Body of pancreas (tissue), 4 donors: ENCODE measurements at regions not wholly inside any gene's neighbourhood (a gene's known extent, or its start where the extent isn't known, plus 50 kb on each side); places are given as distances from the start of the nearest gene placed in this dataset.

ENCODE experiments used
- ATAC-seq: fragments of 150-250 bp; one replicate; pipeline ENCODE4 v1.9.1; 2016
- DNase-seq, 4 donors: peaks; one replicate each; pipeline ENCODE4 v3.0.0-alpha.2; 2019
- H3K27ac ChIP-seq, 4 donors: fragments of 200-600 bp; sonication (generic); 1 replicate in 3 of 4; 2 replicates in 1 of 4; pipeline versions ENCODE4 v1.5.1 to v1.6.1; 2016 to 2019; ENCODE audit warnings: mild to moderate bottlenecking in 1 of 4, mixed read lengths in 1 of 4, moderate library complexity in 1 of 4
- H3K27me3 ChIP-seq, 2 donors: fragments of 200-600 bp; sonication (generic); one replicate each; pipeline ENCODE4 v1.6.0; 2016; ENCODE audit warnings: mild to moderate bottlenecking in 1 of 2
- H3K36me3 ChIP-seq, 2 donors: fragments of 200-600 bp; sonication (generic); replicated peaks in 1 of 2; 2 replicates each; pipeline ENCODE4 v1.5.1; 2016; ENCODE audit warnings: low read depth in 2 of 2; ENCODE audit not compliant: insufficient read depth in 1 of 2
- H3K4me1 ChIP-seq: fragments of 200-600 bp; sonication (generic); one replicate; pipeline ENCODE4 v1.6.0; 2016
- H3K4me3 ChIP-seq, 2 donors: fragments of 200-600 bp; sonication (generic); 1 replicate in 1 of 2; 2 replicates in 1 of 2; pipeline ENCODE4 v1.5.1; 2016 to 2019
- H3K9me3 ChIP-seq, 3 donors: fragments of 200-600 bp; sonication (generic); 1 replicate in 2 of 3; 2 replicates in 1 of 3; pipeline ENCODE4 v1.5.1; 2016
- POLR2A ChIP-seq, 3 donors: fragments of 450-650 bp; IDR thresholded peaks; one replicate each; pipeline ENCODE4 v1.6.1; 2016; ENCODE audit warnings: antibody characterized with exemption in 3 of 3, mild to moderate bottlenecking in 2 of 3
- WGBS, 2 donors: methylation state at CpG; one replicate each; pipeline ENCODE4 v1.1.5; 2017; 5-methylcytosine and 5-hydroxymethylcytosine counted together
- intact Hi-C: fragments of 100-400 bp; cut with DNase I; formaldehyde crosslinking; loops from one replicate; pipeline ENCODE4 v1.15.1; 2023
- TF ChIP-seq, protein P1 (sequence below), 7 experiments: fragments of 450-650 bp in 4 of 7; fragments of 200-600 bp in 3 of 7; sonication (generic) in 3 of 7; IDR thresholded peaks; one replicate each; pipeline ENCODE4 v1.5.1; 2016 to 2019; ENCODE audit warnings: antibody characterized with exemption in 7 of 7

DNA sequence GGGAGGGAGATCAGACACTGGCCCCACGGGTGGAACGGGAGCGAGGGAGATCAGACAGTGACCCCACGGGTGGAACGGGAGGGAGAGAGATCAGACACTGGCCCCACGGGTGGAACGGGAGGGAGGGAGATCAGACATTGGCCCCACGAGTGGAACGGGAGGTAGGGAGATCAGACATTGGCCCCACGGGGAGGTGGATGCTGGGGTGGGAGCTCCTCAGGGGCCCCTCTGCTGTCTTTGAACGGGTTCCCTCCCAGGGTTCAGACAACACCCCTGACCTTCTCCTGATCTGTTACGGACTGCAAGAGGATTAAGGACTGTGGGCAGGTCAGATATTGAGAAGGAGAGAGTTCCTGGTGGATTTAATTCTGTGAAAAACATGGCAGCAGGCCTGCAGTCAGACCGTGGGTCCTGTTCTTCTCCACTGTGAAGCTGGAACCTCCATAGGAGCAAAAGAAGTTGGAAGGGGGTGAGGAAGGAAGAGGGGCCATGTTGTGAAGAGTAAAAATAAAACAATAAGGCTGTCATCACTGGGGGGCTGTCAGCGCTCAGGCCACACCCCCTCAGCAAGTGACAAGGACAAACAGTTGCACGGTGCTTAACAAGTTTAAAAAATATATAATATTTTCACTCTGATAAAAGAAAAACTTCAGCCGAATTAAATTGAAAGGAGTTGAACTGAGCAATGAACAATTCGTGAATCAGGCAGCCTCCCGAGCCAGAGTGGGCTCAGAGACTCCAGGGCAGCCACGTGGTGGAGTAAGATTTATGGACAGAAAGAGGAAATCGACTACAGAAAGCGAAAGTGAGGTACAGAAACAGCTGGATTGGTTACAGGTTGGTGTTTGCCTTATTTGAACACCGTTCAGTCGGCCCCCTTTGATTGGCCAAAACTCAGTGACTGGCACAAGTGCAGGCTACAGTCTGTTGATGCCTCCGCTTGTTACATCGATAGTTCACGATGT is 348.7 kb upstream of the TNRC6C start:
- Histone ChIP-seq H3K4me1 (no peaks in the 10 kb centered on the region), H3K27me3 (no peaks in the 10 kb centered on the region), H3K9me3 (no peaks in the 10 kb centered on the region), H3K36me3 (no peaks in the 10 kb centered on the region), H3K27ac (no peak overlapping the region), H3K4me3 (no peak overlapping the region)
- no peak for ATAC-seq
- no peak for TF ChIP-seq POLR2A (IDR thresholded peaks at IDR 0.05)
- TF ChIP-seq, protein P1, sequence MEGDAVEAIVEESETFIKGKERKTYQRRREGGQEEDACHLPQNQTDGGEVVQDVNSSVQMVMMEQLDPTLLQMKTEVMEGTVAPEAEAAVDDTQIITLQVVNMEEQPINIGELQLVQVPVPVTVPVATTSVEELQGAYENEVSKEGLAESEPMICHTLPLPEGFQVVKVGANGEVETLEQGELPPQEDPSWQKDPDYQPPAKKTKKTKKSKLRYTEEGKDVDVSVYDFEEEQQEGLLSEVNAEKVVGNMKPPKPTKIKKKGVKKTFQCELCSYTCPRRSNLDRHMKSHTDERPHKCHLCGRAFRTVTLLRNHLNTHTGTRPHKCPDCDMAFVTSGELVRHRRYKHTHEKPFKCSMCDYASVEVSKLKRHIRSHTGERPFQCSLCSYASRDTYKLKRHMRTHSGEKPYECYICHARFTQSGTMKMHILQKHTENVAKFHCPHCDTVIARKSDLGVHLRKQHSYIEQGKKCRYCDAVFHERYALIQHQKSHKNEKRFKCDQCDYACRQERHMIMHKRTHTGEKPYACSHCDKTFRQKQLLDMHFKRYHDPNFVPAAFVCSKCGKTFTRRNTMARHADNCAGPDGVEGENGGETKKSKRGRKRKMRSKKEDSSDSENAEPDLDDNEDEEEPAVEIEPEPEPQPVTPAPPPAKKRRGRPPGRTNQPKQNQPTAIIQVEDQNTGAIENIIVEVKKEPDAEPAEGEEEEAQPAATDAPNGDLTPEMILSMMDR (IDR thresholded peaks at IDR 0.05) = no peak
- intact Hi-C loops = no loop called here
- DNase-seq = peak in 1 of 4 donors; percentile 6
- 45 to 56% methylated on average over 26 of the region's 26 CpGs for WGBS, 2 donors

DNA sequence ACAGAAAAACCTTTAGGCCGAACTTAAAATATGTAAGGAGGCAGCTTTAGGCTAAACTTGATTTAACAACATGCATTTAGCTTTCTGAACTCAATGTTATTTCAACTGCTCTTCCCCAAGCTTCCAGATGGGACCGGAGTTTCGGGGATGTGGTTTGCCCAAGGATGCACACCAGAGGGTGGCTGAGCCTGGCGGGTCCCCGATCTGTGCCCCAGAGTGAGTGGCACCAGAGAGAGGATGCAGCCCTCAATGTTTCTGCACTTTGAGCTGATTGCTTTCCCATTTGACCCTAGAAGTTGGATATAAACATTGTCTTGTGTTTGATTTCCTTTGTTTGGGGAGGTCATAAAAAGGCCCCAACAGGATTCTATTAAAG is 348.0 kb upstream of the TNRC6C start:
- intact Hi-C loops = no loop called here
- TF ChIP-seq, protein P1 (IDR thresholded peaks at IDR 0.05) = no peak
- TF ChIP-seq POLR2A (IDR thresholded peaks at IDR 0.05) = no peak
- DNase-seq (no peak), ATAC-seq (no peak)
- Histone ChIP-seq H3K27ac (no peak overlapping the region), H3K4me1 (no peaks in the 10 kb centered on the region), H3K27me3 (no peaks in the 10 kb centered on the region), H3K9me3 (no peaks in the 10 kb centered on the region), H3K36me3 (no peaks in the 10 kb centered on the region), H3K4me3 (no peak overlapping the region)
- WGBS, 2 donors = 67 to 78% methylated on average over 5 of the region's 5 CpGs

DNA sequence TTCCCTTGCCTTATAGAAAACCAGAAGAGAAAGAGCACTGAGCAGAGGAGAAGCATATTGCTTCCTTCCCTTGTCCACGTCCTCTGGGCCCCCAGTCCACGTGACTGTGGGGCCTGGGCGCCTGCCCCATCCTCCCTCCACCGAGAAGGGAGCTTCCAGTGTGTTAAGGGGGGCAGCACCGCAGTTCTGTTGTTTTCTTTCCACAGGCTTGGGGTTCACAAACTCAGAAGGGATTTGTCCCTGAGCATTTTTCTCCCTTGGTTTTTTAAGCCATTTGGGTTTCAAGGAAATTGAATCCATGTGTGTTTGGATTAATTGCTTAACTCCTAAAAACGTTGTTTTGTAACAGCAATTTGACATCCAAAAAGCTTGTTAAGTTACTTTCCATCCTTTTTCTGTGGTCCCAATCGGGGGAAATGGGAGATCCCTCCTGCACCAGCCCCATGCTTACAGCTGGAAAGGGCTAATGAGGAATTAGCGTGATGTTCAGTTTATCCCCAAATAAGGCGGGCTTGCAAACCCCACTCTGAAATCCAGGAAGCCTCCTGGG is 347.5 kb upstream of the TNRC6C start:
- DNase-seq (no peak), ATAC-seq (no peak)
- no peak overlapping the region for H3K27ac ChIP-seq
- no peaks in the 10 kb centered on the region for H3K9me3 ChIP-seq
- H3K27me3 ChIP-seq = no peaks in the 10 kb centered on the region
- no peaks in the 10 kb centered on the region for H3K4me1 ChIP-seq
- TF ChIP-seq POLR2A (IDR thresholded peaks at IDR 0.05) = no peak
- TF ChIP-seq, protein P1 (IDR thresholded peaks at IDR 0.05) = no peak
- H3K4me3 ChIP-seq = no peak overlapping the region
- H3K36me3 ChIP-seq = no peaks in the 10 kb centered on the region
- 40 to 43% methylated on average over 9 of the region's 9 CpGs for WGBS, 2 donors
- intact Hi-C loops = no loop called here

DNA sequence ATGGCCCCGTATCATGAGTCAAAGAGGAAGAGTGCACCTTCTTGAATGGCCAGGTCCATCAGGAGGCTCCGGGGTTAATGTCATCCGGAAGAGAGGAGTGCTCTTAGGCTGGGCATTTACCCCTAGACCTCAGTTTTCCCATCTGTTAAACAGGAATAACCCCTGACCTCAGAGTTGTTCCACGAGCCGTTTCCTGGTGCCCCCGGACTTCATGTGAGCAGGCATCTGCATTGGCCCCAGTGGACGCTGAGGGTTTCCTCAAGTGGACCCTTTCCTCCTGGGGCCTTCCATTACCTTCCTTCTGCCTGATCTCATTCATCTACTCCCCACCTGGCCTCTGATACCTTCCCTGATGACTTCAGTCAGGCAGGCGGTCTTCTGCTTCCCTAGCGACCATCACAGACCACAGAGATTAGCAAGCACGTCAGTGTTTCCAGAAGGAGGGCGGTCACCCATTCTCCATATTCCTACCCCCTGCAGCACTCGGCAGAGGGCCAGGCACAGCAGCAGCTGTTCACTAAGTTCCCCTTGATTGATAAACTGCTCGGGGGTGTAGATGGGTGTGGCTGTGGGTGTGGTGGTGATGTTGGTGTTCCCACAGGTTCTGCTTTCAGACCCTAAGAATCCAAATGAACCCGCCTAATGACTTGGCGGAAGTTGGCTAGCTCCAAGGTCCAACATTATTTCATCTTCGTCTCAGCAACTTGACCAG is 346.6 kb upstream of the TNRC6C start:
- Histone ChIP-seq H3K27ac (no peak overlapping the region), H3K4me3 (no peak overlapping the region), H3K27me3 (no peaks in the 10 kb centered on the region), H3K36me3 (no peaks in the 10 kb centered on the region), H3K4me1 (no peaks in the 10 kb centered on the region), H3K9me3 (no peaks in the 10 kb centered on the region)
- intact Hi-C loops = no loop called here
- TF ChIP-seq POLR2A (IDR thresholded peaks at IDR 0.05) = no peak
- TF ChIP-seq, protein P1 (IDR thresholded peaks at IDR 0.05) = no peak
- no peak for DNase-seq
- ATAC-seq = no peak
- 58 to 63% methylated on average over 12 to 16 of the region's 16 CpGs for WGBS, 2 donors
